Astrocyte (in vitro differentiated cells and primary cell): ENCODE measurements at regions not wholly inside any gene's neighbourhood (a gene's known extent, or its start where the extent isn't known, plus 50 kb on each side); places are given as distances from the start of the nearest gene placed in this dataset.

Experiments used
- CTCF ChIP-seq: IDR thresholded peaks from 2 replicates; pipeline ENCODE4 v1.5.1; 2011; ENCODE audit warnings: low read depth, mild to moderate bottlenecking, inconsistent platforms, low read length, moderate library complexity; ENCODE audit not compliant: insufficient read depth
- EZH2 ChIP-seq: IDR thresholded peaks from 2 replicates; pipeline ENCODE4 v1.6.1; 2012; ENCODE audit warnings: mild to moderate bottlenecking, low read length, inconsistent platforms; ENCODE audit not compliant: insufficient read depth

- TF ChIP-seq CTCF (no peak), EZH2 (no peak)
Measured at GRCh38 chr6:103784117-103784516, 1075.6 kb downstream of the HACE1 start.
